IMR-90 (cell line): ENCODE measurements at regions not wholly inside any gene's neighbourhood (a gene's known extent, or its start where the extent isn't known, plus 50 kb on each side); places are given as distances from the start of the nearest gene placed in this dataset.

ENCODE experiments used
- ATAC-seq: fragments of 200-7000 bp; cut with Tn5 transposase; 2 replicates; pipeline ENCODE4 v1.9.1; 2020; ENCODE audit warnings: low read depth, mild to moderate bottlenecking, moderate library complexity
- BruUV-seq: library from RNA; stranded (reverse); fragments of 400-500 nt; replicated peaks from 2 replicates; lab custom pipeline; 2021; lab: Mats Ljungman, UMichigan
- CTCF ChIA-PET: fragments of 300-600 bp; formaldehyde crosslinking; extraction: SDS; loops from one replicate; lab custom pipeline; 2021; ENCODE audit warnings: antibody characterized with exemption; lab: Yijun Ruan, JAX
- POLR2A ChIA-PET: fragments of 300-600 bp; sonication (Branson Sonifier 250); formaldehyde crosslinking; loops from one replicate; lab custom pipeline; 2022; ENCODE audit warnings: antibody characterized with exemption; ENCODE audit not compliant: unreplicated experiment; lab: Charles Lee
- DNase-seq: peaks from one replicate; pipeline ENCODE4 v3.0.0; 2013
- H2AFZ ChIP-seq: replicated peaks from 2 replicates; pipeline ENCODE3; 2013; ENCODE audit warnings: low read length, mild to moderate bottlenecking; ENCODE audit not compliant: poor library complexity
- H2AK5ac ChIP-seq: 2 replicates; pipeline ENCODE4 v1.6.1; 2013; ENCODE audit warnings: low read depth, low read length, inconsistent platforms
- H2AK9ac ChIP-seq: replicated peaks from 2 replicates; pipeline ENCODE3; 2013; ENCODE audit warnings: mild to moderate bottlenecking, low read depth, low read length, moderate library complexity; ENCODE audit not compliant: poor library complexity
- H2BK120ac ChIP-seq: 2 replicates; pipeline ENCODE4 v1.6.1; 2013; ENCODE audit warnings: low read depth, low read length, inconsistent platforms
- H2BK15ac ChIP-seq: 3 replicates; pipeline ENCODE4 v1.6.1; 2013; ENCODE audit warnings: low read depth, low read length, inconsistent platforms
- H2BK20ac ChIP-seq: 2 replicates; pipeline ENCODE4 v1.6.1; 2013; ENCODE audit warnings: low read depth, mild to moderate bottlenecking, inconsistent platforms, low read length, moderate library complexity
- H2BK5ac ChIP-seq: 2 replicates; pipeline ENCODE4 v1.6.1; 2013; ENCODE audit warnings: mild to moderate bottlenecking, low read depth, low read length, inconsistent platforms; ENCODE audit not compliant: poor library complexity, severe bottlenecking
- H3K14ac ChIP-seq: replicated peaks from 2 replicates; pipeline ENCODE4 v1.6.1; 2013; ENCODE audit warnings: low read depth, low read length, inconsistent platforms
- H3K18ac ChIP-seq: 2 replicates; pipeline ENCODE4 v1.6.1; 2013; ENCODE audit warnings: low read depth, low read length, control low read depth
- H3K23ac ChIP-seq: 2 replicates; pipeline ENCODE4 v1.6.1; 2013; ENCODE audit warnings: low read depth, low read length, inconsistent platforms
- H3K27ac ChIP-seq: 2 replicates; pipeline ENCODE4 v1.5.1; 2013; ENCODE audit warnings: mild to moderate bottlenecking, control low read depth, low read length; ENCODE audit not compliant: insufficient read depth
- H3K27me3 ChIP-seq: 2 replicates; pipeline ENCODE4 v1.6.1; 2013; ENCODE audit warnings: low read length; ENCODE audit not compliant: control insufficient read depth, insufficient read depth
- H3K36me3 ChIP-seq: 2 replicates; pipeline ENCODE4 v1.6.1; 2013; ENCODE audit warnings: low read length, mixed read lengths; ENCODE audit not compliant: control insufficient read depth, insufficient read depth
- H3K4ac ChIP-seq: 2 replicates; pipeline ENCODE4 v1.6.1; 2013; ENCODE audit warnings: low read depth, low read length, inconsistent platforms
- H3K4me1 ChIP-seq: 2 replicates; pipeline ENCODE4 v1.6.1; 2013; ENCODE audit warnings: low read length, mixed read lengths; ENCODE audit not compliant: control insufficient read depth, insufficient read depth
- H3K4me2 ChIP-seq: 2 replicates; pipeline ENCODE4 v1.6.1; 2013; ENCODE audit warnings: low read depth, mild to moderate bottlenecking, control low read depth, low read length, moderate library complexity
- H3K4me3 ChIP-seq: 2 replicates; pipeline ENCODE4 v1.5.1; 2013; ENCODE audit warnings: low read depth, mild to moderate bottlenecking, control low read depth, low read length, moderate library complexity; ENCODE audit not compliant: insufficient read depth
- H3K56ac ChIP-seq: 2 replicates; pipeline ENCODE4 v1.6.1; 2013; ENCODE audit warnings: low read length, inconsistent platforms; ENCODE audit not compliant: insufficient read depth; ENCODE audit errors: extremely low read depth
- H3K79me1 ChIP-seq, 2 experiments: 2 replicates each; pipeline ENCODE4 v1.6.1; 2013; ENCODE audit warnings: low read length in 2 of 2, inconsistent platforms in 1 of 2, low read depth in 1 of 2
- H3K9ac ChIP-seq: 2 replicates; pipeline ENCODE4 v1.6.1; 2013; ENCODE audit warnings: low read depth, low read length, control low read depth
- H3K9me1 ChIP-seq: 2 replicates; pipeline ENCODE4 v1.6.1; 2013; ENCODE audit warnings: low read length, inconsistent platforms; ENCODE audit not compliant: insufficient read depth
- H3K9me3 ChIP-seq: 2 replicates; pipeline ENCODE4 v1.6.1; 2013; ENCODE audit warnings: low read length; ENCODE audit not compliant: control insufficient read depth, insufficient read depth
- H4K20me1 ChIP-seq: 2 replicates; pipeline ENCODE4 v1.6.1; 2013; ENCODE audit warnings: low read length, inconsistent platforms; ENCODE audit not compliant: insufficient read depth
- H4K5ac ChIP-seq: 2 replicates; pipeline ENCODE4 v1.6.1; 2013; ENCODE audit warnings: mild to moderate bottlenecking, low read depth, low read length, control low read depth
- H4K8ac ChIP-seq, 2 experiments: 2 replicates each; pipeline ENCODE4 v1.6.1; 2013; ENCODE audit warnings: low read depth in 2 of 2, low read length in 2 of 2, control low read depth in 1 of 2, inconsistent platforms in 1 of 2
- H4K91ac ChIP-seq: 2 replicates; pipeline ENCODE4 v1.6.1; 2013; ENCODE audit warnings: low read depth, low read length, inconsistent platforms; ENCODE audit not compliant: insufficient read depth
- BHLHE40 ChIP-seq: fragments of 150-350 bp; IDR thresholded peaks from 2 replicates; pipeline ENCODE4 v1.6.1; 2016; ENCODE audit warnings: mild to moderate bottlenecking, low read depth, low read length
- CEBPB ChIP-seq: IDR thresholded peaks from 2 replicates; pipeline ENCODE4 v1.6.1; 2012; ENCODE audit warnings: low read depth, low read length, improper control_type of control experiment
- CHD1 ChIP-seq: IDR thresholded peaks from 2 replicates; pipeline ENCODE4 v1.6.1; 2012; ENCODE audit warnings: low read depth, low read length, improper control_type of control experiment
- CTCF ChIP-seq: conservative IDR thresholded peaks from 2 replicates; pipeline ENCODE4 v1.5.1; 2012; ENCODE audit warnings: mild to moderate bottlenecking, low read depth, low read length, improper control_type of control experiment
- ELK1 ChIP-seq: fragments of 150-350 bp; IDR thresholded peaks from 2 replicates; pipeline ENCODE4 v1.6.1; 2016; ENCODE audit warnings: low read depth, mild to moderate bottlenecking, low read length, moderate library complexity, borderline replicate concordance
- FOS ChIP-seq: fragments of 150-350 bp; IDR thresholded peaks from 2 replicates; pipeline ENCODE4 v1.6.1; 2016; ENCODE audit warnings: low read depth, low read length
- MAFK ChIP-seq: IDR thresholded peaks from 2 replicates; pipeline ENCODE4 v1.6.1; 2012; ENCODE audit warnings: low read depth, low read length, improper control_type of control experiment
- POLR2A ChIP-seq: IDR thresholded peaks from 2 replicates; pipeline ENCODE4 v1.6.1; 2012; ENCODE audit warnings: mild to moderate bottlenecking, low read depth, low read length
- WGBS, 2 experiments: methylation state at CpG; one replicate each; pipeline versions ENCODE4 v1.1.5 to v1.1.7; 2013; ENCODE audit warnings: missing lambda C conversion rate in 2 of 2; ENCODE audit not compliant: insufficient read length in 1 of 2; ENCODE audit errors: extremely low coverage in 2 of 2; 5-methylcytosine and 5-hydroxymethylcytosine counted together
- dilution Hi-C: fragments of 300-500 bp; cut with HindIII; formaldehyde crosslinking; loops from one replicate; pipeline ENCODE4 v1.14.3; 2018; ENCODE audit warnings: low sequenced_read_pairs; ENCODE audit not compliant: unreplicated experiment
- in situ Hi-C: fragments of 300-500 bp; cut with MboI; formaldehyde crosslinking; loops from 3 replicates; pipeline ENCODE4 v1.14.3; 2019; ENCODE audit warnings: low sequenced_read_pairs, inconsistent platforms, mixed read lengths
- intact Hi-C: fragments of 100-400 bp; cut with micrococcal nuclease; formaldehyde crosslinking; loops from 2 replicates; pipeline ENCODE4 v1.10.0; 2022

GRCh38 chr9:105928416-105928815 lies 234.1 kb downstream of the TMEM38B start:
- Histone ChIP-seq H3K9me1 (no peaks in the 10 kb centered on the region), H3K36me3 (no peaks in the 10 kb centered on the region), H3K56ac (no peak overlapping the region), H3K9ac (no peak overlapping the region), H3K4ac (no peak overlapping the region), H3K27me3 (no peaks in the 10 kb centered on the region), H3K4me2 (no peak overlapping the region), H2AK9ac (no peak overlapping the region), H3K79me1 (no peaks in the 10 kb centered on the region), H2AFZ (no peak overlapping the region), H2BK120ac (no peak overlapping the region), H3K23ac (no peak overlapping the region), H4K91ac (no peak overlapping the region), H3K14ac (no peak overlapping the region), H3K4me1 (no peaks in the 10 kb centered on the region), H4K5ac (no peak overlapping the region), H2BK5ac (no peak overlapping the region), H3K4me3 (no peak overlapping the region), H3K9me3 (no peaks in the 10 kb centered on the region), H2BK20ac (no peak overlapping the region), H2BK15ac (no peak overlapping the region), H3K18ac (no peak overlapping the region), H4K8ac (no peak overlapping the region), H3K27ac (no peak overlapping the region), H2AK5ac (no peak overlapping the region), H4K20me1 (no peaks in the 10 kb centered on the region)
- ChIA-PET POLR2A (no interaction called here), CTCF (no interaction called here)
- no peak for DNase-seq
- BruUV-seq = no TSS peak
- no CpG with 5 or more reads among the region's 2 CpGs for WGBS, 2 experiments
- no peak for ATAC-seq
- TF ChIP-seq MAFK = no peak
- no peak for TF ChIP-seq FOS
- TF ChIP-seq CEBPB = no peak
- no peak for TF ChIP-seq BHLHE40
- no peak for TF ChIP-seq CHD1
- no peak for TF ChIP-seq ELK1
- no peak for TF ChIP-seq CTCF
- TF ChIP-seq POLR2A = no peak
- dilution Hi-C loops (no loop called here), in situ Hi-C loops (no loop called here), intact Hi-C loops (no loop called here)
